ENCODE measurements at regions not wholly inside any gene's neighbourhood (a gene's known extent, or its start where the extent isn't known, plus 50 kb on each side); places are given as distances from the start of the nearest gene placed in this dataset.
"Not testable (repeated sequence)": the region's sequence is repeated elsewhere in the genome, so short reads cannot be mapped to it uniquely, and the experiment has no call there.

- no peak for DNase-seq
Measured at GRCh38 chr16:9661336-9662017, 520.8 kb downstream of the GRIN2A start.

GRCh38 chr16:9663588-9663987 lies 518.6 kb downstream of the GRIN2A start:
- no peak for DNase-seq

- no peak for DNase-seq
Measured at GRCh38 chr16:9665851-9666271, 516.4 kb downstream of the GRIN2A start.

- no peak for DNase-seq
Measured at GRCh38 chr16:9666834-9667480, 515.3 kb downstream of the GRIN2A start.

- DNase-seq = no peak
Measured at GRCh38 chr16:9670033-9670432, 512.2 kb downstream of the GRIN2A start.

- DNase-seq = not testable (repeated sequence)
Measured at GRCh38 chr16:9670616-9671015, 511.6 kb downstream of the GRIN2A start.

- DNase-seq = not testable (repeated sequence)
Measured at GRCh38 chr16:9676560-9677300, 505.5 kb downstream of the GRIN2A start.

GRCh38 chr16:9677301-9677653 lies 505.0 kb downstream of the GRIN2A start:
- DNase-seq = no peak

- DNase-seq = no peak
Measured at GRCh38 chr16:9679213-9679767, 502.9 kb downstream of the GRIN2A start.

- DNase-seq = no peak
Measured at GRCh38 chr16:9680019-9680655, 502.1 kb downstream of the GRIN2A start.

GRCh38 chr16:9680968-9681367 lies 501.3 kb downstream of the GRIN2A start:
- no peak for DNase-seq

GRCh38 chr16:9681508-9681907 lies 500.7 kb downstream of the GRIN2A start:
- no peak for DNase-seq

GRCh38 chr16:9682320-9682719 lies 499.9 kb downstream of the GRIN2A start:
- DNase-seq = no peak

- DNase-seq = no peak
Measured at GRCh38 chr16:9683677-9684076, 498.6 kb downstream of the GRIN2A start.

GRCh38 chr16:9687737-9688319 lies 494.4 kb downstream of the GRIN2A start:
- no peak for DNase-seq

GRCh38 chr16:9689597-9689996 lies 492.6 kb downstream of the GRIN2A start:
- DNase-seq = no peak

GRCh38 chr16:9695152-9695551 lies 487.1 kb downstream of the GRIN2A start:
- no peak for DNase-seq

Data from stimulated activated CD4-positive, alpha-beta T cell treated with anti-CD3 and anti-CD28 coated beads, Interleukin-4, amount 100 ng/mL, for 1 hour (primary cell).